GM18511 (cell line): ENCODE measurements at regions not wholly inside any gene's neighbourhood (a gene's known extent, or its start where the extent isn't known, plus 50 kb on each side); places are given as distances from the start of the nearest gene placed in this dataset.

Source experiments
- ATAC-seq: cut with Tn5 transposase; IDR thresholded peaks from one replicate; pipeline ENCODE4 v1.9.1; 2021; ENCODE audit warnings: mild to moderate bottlenecking, moderate library complexity; ENCODE audit not compliant: unreplicated experiment

- ATAC-seq: no peak
These were observed 512.1 kb downstream of the RPS24 start for GRCh38 chr10:78545756-78546155.

GRCh38 chr10:78547397-78547796 is 513.7 kb downstream of the RPS24 start:
- ATAC-seq: no peak

GRCh38 chr10:78547905-78548304 is 514.2 kb downstream of the RPS24 start:
- no peak for ATAC-seq

- no peak for ATAC-seq
These were observed 514.7 kb downstream of the RPS24 start for GRCh38 chr10:78548369-78548768.

- ATAC-seq: no peak
These were observed 515.7 kb downstream of the RPS24 start for GRCh38 chr10:78549140-78549935.

GRCh38 chr10:78550090-78550489 is 516.4 kb downstream of the RPS24 start:
- ATAC-seq: no peak

GRCh38 chr10:78550716-78551115 is 517.1 kb downstream of the RPS24 start:
- no peak for ATAC-seq

- no peak for ATAC-seq
These were observed 517.4 kb upstream of the ZMIZ1 start for GRCh38 chr10:78551184-78552005.

GRCh38 chr10:78552261-78552811 is 516.4 kb upstream of the ZMIZ1 start:
- no peak for ATAC-seq

- no peak for ATAC-seq
These were observed 515.0 kb upstream of the ZMIZ1 start for GRCh38 chr10:78553792-78554191.

GRCh38 chr10:78555128-78555527 is 513.6 kb upstream of the ZMIZ1 start:
- no peak for ATAC-seq

GRCh38 chr10:78556705-78557432 is 511.9 kb upstream of the ZMIZ1 start:
- ATAC-seq: no peak

- ATAC-seq: no peak
These were observed 511.3 kb upstream of the ZMIZ1 start for GRCh38 chr10:78557433-78557925.

- no peak for ATAC-seq
These were observed 509.0 kb upstream of the ZMIZ1 start for GRCh38 chr10:78559661-78560340.

- ATAC-seq: no peak
These were observed 508.5 kb upstream of the ZMIZ1 start for GRCh38 chr10:78560341-78560688.

GRCh38 chr10:78563314-78563713 is 505.5 kb upstream of the ZMIZ1 start:
- no peak for ATAC-seq

GRCh38 chr10:78565841-78566240 is 502.9 kb upstream of the ZMIZ1 start:
- ATAC-seq: no peak

- no peak for ATAC-seq
These were observed 502.3 kb upstream of the ZMIZ1 start for GRCh38 chr10:78566284-78567111.

GRCh38 chr10:78567680-78568455 is 500.9 kb upstream of the ZMIZ1 start:
- ATAC-seq: no peak
